ENCODE measurements at regions not wholly inside any gene's neighbourhood (a gene's known extent, or its start where the extent isn't known, plus 50 kb on each side); places are given as distances from the start of the nearest gene placed in this dataset.
A peak's percentile ranks its signal among the peaks of the same experiment; 100 is the strongest.

DNA sequence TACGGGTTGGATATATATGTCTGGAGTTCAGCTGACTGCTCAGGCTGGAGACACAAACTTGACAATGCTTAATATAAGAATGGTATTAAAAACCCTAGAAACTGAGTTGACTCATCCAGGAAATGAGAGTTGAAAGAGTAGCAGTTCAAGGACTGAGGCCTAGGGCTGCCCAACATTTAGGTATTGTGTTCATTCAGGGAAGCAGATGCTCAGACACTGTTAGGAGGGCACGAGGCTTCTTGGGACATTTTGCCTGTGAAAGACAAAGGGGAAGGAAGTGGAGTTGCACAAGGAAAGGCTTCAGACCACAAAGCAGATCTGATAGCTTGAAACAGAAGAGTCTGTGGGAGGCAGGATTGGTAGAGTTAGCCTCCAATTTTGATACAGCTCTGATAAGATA, 52.0 kb upstream of the HS3ST1 start:
- DNase-seq (ENCODE audit: low read depth in 2 of 2) = peak; percentile 27 to 66
- no peak overlapping the region for H3K4me3 ChIP-seq (replicated peaks in 1 of 2; ENCODE audit: low read depth in 2 of 2, low read length in 2 of 2)
- TF ChIP-seq, protein P1, sequence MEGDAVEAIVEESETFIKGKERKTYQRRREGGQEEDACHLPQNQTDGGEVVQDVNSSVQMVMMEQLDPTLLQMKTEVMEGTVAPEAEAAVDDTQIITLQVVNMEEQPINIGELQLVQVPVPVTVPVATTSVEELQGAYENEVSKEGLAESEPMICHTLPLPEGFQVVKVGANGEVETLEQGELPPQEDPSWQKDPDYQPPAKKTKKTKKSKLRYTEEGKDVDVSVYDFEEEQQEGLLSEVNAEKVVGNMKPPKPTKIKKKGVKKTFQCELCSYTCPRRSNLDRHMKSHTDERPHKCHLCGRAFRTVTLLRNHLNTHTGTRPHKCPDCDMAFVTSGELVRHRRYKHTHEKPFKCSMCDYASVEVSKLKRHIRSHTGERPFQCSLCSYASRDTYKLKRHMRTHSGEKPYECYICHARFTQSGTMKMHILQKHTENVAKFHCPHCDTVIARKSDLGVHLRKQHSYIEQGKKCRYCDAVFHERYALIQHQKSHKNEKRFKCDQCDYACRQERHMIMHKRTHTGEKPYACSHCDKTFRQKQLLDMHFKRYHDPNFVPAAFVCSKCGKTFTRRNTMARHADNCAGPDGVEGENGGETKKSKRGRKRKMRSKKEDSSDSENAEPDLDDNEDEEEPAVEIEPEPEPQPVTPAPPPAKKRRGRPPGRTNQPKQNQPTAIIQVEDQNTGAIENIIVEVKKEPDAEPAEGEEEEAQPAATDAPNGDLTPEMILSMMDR (IDR thresholded peaks at IDR 0.05; ENCODE audit: low read depth, low read length) = no peak

Measured in cardiac fibroblast (primary cell).